ENCODE measurements at regions not wholly inside any gene's neighbourhood (a gene's known extent, or its start where the extent isn't known, plus 50 kb on each side); places are given as distances from the start of the nearest gene placed in this dataset.

DNA sequence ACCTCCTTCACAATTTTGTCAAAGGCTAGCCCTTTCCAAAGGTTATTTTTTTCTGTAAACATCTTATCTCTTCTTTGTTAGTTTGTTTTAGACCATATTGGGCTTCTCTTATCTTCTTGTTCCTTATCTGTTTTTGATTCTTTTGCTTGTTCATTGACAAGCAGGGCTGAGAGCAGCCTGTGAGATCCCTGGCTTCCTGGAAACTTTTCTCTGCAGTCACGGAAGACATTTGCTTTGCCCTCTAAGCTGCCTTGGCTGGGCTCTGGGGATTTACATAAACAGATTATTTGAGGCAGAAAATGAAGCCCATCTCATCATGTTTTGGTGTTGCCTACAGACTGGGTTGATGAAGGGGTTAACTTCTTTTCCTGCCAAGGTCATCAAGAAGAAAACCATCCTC lies 157.4 kb upstream of the AMOT start (continued):
- no peak for TF ChIP-seq ZNF462 (CRISPR knock-in tag; IDR thresholded peaks at IDR 0.05)
- TF ChIP-seq, protein P1, sequence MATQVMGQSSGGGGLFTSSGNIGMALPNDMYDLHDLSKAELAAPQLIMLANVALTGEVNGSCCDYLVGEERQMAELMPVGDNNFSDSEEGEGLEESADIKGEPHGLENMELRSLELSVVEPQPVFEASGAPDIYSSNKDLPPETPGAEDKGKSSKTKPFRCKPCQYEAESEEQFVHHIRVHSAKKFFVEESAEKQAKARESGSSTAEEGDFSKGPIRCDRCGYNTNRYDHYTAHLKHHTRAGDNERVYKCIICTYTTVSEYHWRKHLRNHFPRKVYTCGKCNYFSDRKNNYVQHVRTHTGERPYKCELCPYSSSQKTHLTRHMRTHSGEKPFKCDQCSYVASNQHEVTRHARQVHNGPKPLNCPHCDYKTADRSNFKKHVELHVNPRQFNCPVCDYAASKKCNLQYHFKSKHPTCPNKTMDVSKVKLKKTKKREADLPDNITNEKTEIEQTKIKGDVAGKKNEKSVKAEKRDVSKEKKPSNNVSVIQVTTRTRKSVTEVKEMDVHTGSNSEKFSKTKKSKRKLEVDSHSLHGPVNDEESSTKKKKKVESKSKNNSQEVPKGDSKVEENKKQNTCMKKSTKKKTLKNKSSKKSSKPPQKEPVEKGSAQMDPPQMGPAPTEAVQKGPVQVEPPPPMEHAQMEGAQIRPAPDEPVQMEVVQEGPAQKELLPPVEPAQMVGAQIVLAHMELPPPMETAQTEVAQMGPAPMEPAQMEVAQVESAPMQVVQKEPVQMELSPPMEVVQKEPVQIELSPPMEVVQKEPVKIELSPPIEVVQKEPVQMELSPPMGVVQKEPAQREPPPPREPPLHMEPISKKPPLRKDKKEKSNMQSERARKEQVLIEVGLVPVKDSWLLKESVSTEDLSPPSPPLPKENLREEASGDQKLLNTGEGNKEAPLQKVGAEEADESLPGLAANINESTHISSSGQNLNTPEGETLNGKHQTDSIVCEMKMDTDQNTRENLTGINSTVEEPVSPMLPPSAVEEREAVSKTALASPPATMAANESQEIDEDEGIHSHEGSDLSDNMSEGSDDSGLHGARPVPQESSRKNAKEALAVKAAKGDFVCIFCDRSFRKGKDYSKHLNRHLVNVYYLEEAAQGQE (IDR thresholded peaks at IDR 0.05; ENCODE audit: unreplicated experiment) = no peak
- TF ChIP-seq STAT1 (IDR thresholded peaks at IDR 0.05; ENCODE audit: unreplicated experiment) = no peak
- TF ChIP-seq, protein P2, sequence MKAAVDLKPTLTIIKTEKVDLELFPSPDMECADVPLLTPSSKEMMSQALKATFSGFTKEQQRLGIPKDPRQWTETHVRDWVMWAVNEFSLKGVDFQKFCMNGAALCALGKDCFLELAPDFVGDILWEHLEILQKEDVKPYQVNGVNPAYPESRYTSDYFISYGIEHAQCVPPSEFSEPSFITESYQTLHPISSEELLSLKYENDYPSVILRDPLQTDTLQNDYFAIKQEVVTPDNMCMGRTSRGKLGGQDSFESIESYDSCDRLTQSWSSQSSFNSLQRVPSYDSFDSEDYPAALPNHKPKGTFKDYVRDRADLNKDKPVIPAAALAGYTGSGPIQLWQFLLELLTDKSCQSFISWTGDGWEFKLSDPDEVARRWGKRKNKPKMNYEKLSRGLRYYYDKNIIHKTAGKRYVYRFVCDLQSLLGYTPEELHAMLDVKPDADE (IDR thresholded peaks at IDR 0.05) = no peak
- no peak for TF ChIP-seq EZH2 (IDR thresholded peaks at IDR 0.05; ENCODE audit: low read depth, unreplicated experiment)
- no peak for TF ChIP-seq POLR2AphosphoS5 (IDR thresholded peaks at IDR 0.05; ENCODE audit: low read depth)
- no peak for TF ChIP-seq ZNF114 (CRISPR knock-in tag; IDR thresholded peaks at IDR 0.05)

Data from GM23338 (cell line).